ENCODE measurements at regions not wholly inside any gene's neighbourhood (a gene's known extent, or its start where the extent isn't known, plus 50 kb on each side); places are given as distances from the start of the nearest gene placed in this dataset.

DNA sequence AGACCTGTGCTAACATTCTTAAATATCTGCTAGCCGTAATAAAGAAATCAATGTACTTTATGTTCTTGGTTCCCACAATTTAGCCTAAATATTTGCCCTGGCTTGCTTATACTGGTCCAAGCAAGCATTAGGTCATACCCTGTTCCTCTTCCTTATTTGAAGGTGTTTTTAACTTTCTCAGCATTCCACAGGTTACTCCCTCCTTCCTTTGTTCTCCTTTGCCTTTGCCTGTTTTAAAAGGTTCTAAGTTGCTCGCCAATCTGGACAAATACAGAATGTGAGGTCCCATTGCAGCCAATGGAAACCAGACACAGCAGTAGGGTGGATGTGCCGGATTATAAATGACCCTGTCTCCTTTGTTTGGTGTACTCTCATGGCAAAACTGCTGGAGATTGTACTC is 436.8 kb upstream of the PCDH7 start:
- TF ChIP-seq, protein P1, sequence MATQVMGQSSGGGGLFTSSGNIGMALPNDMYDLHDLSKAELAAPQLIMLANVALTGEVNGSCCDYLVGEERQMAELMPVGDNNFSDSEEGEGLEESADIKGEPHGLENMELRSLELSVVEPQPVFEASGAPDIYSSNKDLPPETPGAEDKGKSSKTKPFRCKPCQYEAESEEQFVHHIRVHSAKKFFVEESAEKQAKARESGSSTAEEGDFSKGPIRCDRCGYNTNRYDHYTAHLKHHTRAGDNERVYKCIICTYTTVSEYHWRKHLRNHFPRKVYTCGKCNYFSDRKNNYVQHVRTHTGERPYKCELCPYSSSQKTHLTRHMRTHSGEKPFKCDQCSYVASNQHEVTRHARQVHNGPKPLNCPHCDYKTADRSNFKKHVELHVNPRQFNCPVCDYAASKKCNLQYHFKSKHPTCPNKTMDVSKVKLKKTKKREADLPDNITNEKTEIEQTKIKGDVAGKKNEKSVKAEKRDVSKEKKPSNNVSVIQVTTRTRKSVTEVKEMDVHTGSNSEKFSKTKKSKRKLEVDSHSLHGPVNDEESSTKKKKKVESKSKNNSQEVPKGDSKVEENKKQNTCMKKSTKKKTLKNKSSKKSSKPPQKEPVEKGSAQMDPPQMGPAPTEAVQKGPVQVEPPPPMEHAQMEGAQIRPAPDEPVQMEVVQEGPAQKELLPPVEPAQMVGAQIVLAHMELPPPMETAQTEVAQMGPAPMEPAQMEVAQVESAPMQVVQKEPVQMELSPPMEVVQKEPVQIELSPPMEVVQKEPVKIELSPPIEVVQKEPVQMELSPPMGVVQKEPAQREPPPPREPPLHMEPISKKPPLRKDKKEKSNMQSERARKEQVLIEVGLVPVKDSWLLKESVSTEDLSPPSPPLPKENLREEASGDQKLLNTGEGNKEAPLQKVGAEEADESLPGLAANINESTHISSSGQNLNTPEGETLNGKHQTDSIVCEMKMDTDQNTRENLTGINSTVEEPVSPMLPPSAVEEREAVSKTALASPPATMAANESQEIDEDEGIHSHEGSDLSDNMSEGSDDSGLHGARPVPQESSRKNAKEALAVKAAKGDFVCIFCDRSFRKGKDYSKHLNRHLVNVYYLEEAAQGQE (IDR thresholded peaks at IDR 0.05; ENCODE audit: insufficient read depth in 1 of 2, low read depth in 2 of 2, low read length in 2 of 2): no peak
- TF ChIP-seq SIN3A (IDR thresholded peaks at IDR 0.05; ENCODE audit: borderline replicate concordance, insufficient read depth, low read length) (no peak), FOXP2 (optimal IDR thresholded peaks at IDR 0.05; ENCODE audit: borderline replicate concordance, extremely low read depth, extremely low read length, insufficient read depth) (no peak), TAF1 (IDR thresholded peaks at IDR 0.05; ENCODE audit: borderline replicate concordance, insufficient read depth, low read length) (no peak), POLR2AphosphoS5 (IDR thresholded peaks at IDR 0.05; ENCODE audit: low read depth, low read length) (no peak)

DNA sequence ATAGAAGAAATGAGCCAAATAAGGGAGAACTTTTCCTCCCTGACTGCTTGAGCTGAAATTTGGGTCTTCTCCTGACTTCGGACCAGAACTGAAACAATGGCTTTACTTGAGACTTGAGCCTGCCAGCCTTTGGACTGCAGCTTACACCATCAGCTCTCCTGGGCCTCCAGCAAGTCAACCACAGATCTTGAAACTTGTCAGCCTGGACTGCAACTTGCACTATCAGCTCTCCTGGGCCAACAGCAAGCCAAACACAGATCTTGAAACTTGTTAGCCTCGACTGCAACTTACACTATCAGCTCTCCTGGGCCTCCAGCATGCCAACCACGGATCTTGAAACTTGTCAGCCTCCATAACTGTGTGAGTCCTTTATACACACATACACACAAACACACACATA is 425.9 kb upstream of the PCDH7 start:
- no peak for TF ChIP-seq FOXP2 (optimal IDR thresholded peaks at IDR 0.05; ENCODE audit: borderline replicate concordance, extremely low read depth, extremely low read length, insufficient read depth)
- no peak for TF ChIP-seq TAF1 (IDR thresholded peaks at IDR 0.05; ENCODE audit: borderline replicate concordance, insufficient read depth, low read length)
- TF ChIP-seq POLR2AphosphoS5 (IDR thresholded peaks at IDR 0.05; ENCODE audit: low read depth, low read length): no peak
- TF ChIP-seq, protein P1 (IDR thresholded peaks at IDR 0.05; ENCODE audit: insufficient read depth in 1 of 2, low read depth in 2 of 2, low read length in 2 of 2): no peak
- no peak for TF ChIP-seq SIN3A (IDR thresholded peaks at IDR 0.05; ENCODE audit: borderline replicate concordance, insufficient read depth, low read length)

DNA sequence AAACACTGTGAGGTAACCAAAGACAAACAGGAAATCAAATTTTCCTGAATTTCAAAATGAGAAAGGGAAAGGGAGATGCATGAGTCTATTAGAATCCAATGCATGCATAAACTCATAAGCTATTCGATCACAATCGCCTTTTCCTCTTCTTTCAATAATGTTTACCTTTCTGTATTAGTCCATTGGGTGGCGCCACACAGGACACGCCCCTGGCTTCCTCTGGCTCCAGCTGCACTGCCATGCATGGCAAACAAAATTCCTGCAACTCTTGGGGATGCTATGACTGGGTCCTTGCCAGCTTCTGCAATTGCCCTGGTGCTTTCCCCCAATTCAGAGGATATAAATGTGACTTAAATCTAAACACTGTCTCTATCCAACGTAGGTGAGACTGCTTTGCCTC is 424.5 kb upstream of the PCDH7 start:
- TF ChIP-seq FOXP2 (optimal IDR thresholded peaks at IDR 0.05; ENCODE audit: borderline replicate concordance, extremely low read depth, extremely low read length, insufficient read depth): no peak
- TF ChIP-seq SIN3A (IDR thresholded peaks at IDR 0.05; ENCODE audit: borderline replicate concordance, insufficient read depth, low read length): no peak
- TF ChIP-seq, protein P1 (IDR thresholded peaks at IDR 0.05; ENCODE audit: insufficient read depth in 1 of 2, low read depth in 2 of 2, low read length in 2 of 2): no peak
- no peak for TF ChIP-seq TAF1 (IDR thresholded peaks at IDR 0.05; ENCODE audit: borderline replicate concordance, insufficient read depth, low read length)
- no peak for TF ChIP-seq POLR2AphosphoS5 (IDR thresholded peaks at IDR 0.05; ENCODE audit: low read depth, low read length)

DNA sequence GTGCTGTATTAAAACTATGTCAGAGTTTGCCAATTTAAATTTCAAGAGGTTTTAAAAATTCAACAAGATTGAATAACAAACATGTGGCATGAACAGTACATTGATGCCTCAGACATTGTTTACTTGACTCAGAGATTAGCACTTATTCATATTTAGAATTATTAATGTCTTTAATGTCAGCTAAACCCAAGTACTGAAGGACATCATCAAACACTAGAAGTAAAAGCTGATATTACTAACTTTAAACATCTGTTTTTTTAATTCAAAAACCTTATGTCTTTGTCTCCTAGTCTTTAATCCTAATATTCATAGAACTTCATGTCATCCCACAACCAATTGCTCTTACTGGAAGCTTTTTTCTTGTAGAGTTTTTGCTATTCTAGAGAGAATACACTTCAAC is 406.2 kb upstream of the PCDH7 start:
- TF ChIP-seq SIN3A (IDR thresholded peaks at IDR 0.05; ENCODE audit: borderline replicate concordance, insufficient read depth, low read length) (no peak), POLR2AphosphoS5 (IDR thresholded peaks at IDR 0.05; ENCODE audit: low read depth, low read length) (no peak), FOXP2 (optimal IDR thresholded peaks at IDR 0.05; ENCODE audit: borderline replicate concordance, extremely low read depth, extremely low read length, insufficient read depth) (no peak), TAF1 (IDR thresholded peaks at IDR 0.05; ENCODE audit: borderline replicate concordance, insufficient read depth, low read length) (no peak)

DNA sequence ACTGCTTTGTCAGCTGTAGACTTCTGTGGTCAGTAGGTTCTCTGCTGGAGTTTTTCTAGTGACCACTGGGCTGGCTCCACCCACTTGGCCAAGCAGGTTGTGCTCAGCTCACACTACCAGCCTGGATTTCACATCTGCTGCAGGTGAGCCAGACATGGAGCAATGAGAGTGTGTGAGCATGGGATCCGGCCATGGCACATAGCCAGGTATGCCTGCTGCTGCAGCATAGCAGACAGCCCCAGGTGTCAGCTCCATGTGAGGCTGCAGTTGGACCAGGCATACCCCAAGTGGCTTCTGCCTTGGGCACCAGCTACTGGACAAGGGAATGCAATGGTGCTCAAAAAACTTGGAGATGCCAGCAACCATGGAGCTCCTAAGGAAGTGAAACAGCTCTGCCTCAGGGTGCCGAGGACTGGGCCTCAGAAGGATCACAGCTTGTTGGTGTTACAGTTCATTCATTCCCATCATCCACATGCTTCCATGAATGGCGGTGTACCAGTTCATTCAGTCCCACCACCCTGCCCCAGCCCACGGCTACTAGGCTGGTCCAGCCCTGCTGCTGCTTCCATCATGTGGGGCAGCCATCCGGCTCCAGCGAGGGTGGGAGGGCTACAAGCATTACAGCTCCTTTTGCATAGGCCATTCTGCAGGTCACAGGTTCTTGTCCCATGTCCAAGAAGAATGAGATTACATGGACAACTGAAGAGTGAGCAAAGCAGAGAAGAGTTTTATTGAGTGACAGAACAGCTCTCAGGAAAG is 389.1 kb upstream of the PCDH7 start:
- TF ChIP-seq, protein P1 (IDR thresholded peaks at IDR 0.05; ENCODE audit: insufficient read depth in 1 of 2, low read depth in 2 of 2, low read length in 2 of 2): no peak
- TF ChIP-seq SIN3A (IDR thresholded peaks at IDR 0.05; ENCODE audit: borderline replicate concordance, insufficient read depth, low read length) (no peak), TAF1 (IDR thresholded peaks at IDR 0.05; ENCODE audit: borderline replicate concordance, insufficient read depth, low read length) (no peak), FOXP2 (optimal IDR thresholded peaks at IDR 0.05; ENCODE audit: borderline replicate concordance, extremely low read depth, extremely low read length, insufficient read depth) (no peak), POLR2AphosphoS5 (IDR thresholded peaks at IDR 0.05; ENCODE audit: low read depth, low read length) (no peak)

Measured in PFSK-1 (cell line).